HCT116 (cell line): ENCODE measurements at regions not wholly inside any gene's neighbourhood (a gene's known extent, or its start where the extent isn't known, plus 50 kb on each side); places are given as distances from the start of the nearest gene placed in this dataset.
A peak's percentile ranks its signal among the peaks of the same experiment; 100 is the strongest.

Experiments used
- ATAC-seq: fragments of 200-7000 bp; cut with Tn5 transposase; 2 replicates; pipeline ENCODE4 v1.9.1; 2020; ENCODE audit warnings: mild to moderate bottlenecking, moderate library complexity
- BruUV-seq: library from RNA; stranded (reverse); fragments of 400-500 nt; replicated peaks from 2 replicates; lab custom pipeline; 2021; lab: Mats Ljungman, UMichigan
- CTCF ChIA-PET: fragments of 300-600 bp; sonication (Branson Sonifier 250); formaldehyde crosslinking; loops from one replicate; lab custom pipeline; 2021; ENCODE audit warnings: antibody characterized with exemption; lab: Charles Lee
- POLR2A ChIA-PET: fragments of 300-600, 350-600 bp; sonication (Branson Sonifier 250); formaldehyde crosslinking; loops from one replicate; lab custom pipeline; 2021; ENCODE audit warnings: antibody characterized with exemption; lab: Charles Lee
- RAD21 ChIA-PET, 2 experiments: fragments of 300-600 bp; sonication (Branson Sonifier 250); formaldehyde crosslinking; loops; one replicate each; lab custom pipeline; 2023; ENCODE audit warnings: low total read pairs in 2 of 2; ENCODE audit not compliant: uncharacterized antibody in 2 of 2, unreplicated experiment in 2 of 2, low non-redundant PET in 1 of 2; lab: Charles Lee
- DNase-seq: peaks from one replicate; pipeline ENCODE4 v3.0.0-alpha.2; 2010; ENCODE audit warnings: low read depth, low spot score
- H2AFZ ChIP-seq: fragments of 200-600 bp; shearing (Covaris generic), sonication (generic); 2 replicates; pipeline ENCODE4 v1.6.1; 2017; ENCODE audit warnings: low read depth, mixed run types, mixed read lengths, antibody characterized with exemption, low read length; ENCODE audit not compliant: poor library complexity, severe bottlenecking
- H3K27ac ChIP-seq: 2 replicates; pipeline ENCODE4 v1.5.1; 2012; ENCODE audit warnings: low read depth, low read length
- H3K27me3 ChIP-seq: fragments of 200-600 bp; sonication (generic); 2 replicates; pipeline ENCODE4 v1.6.1; 2016; ENCODE audit warnings: mixed run types, low read length, mixed read lengths; ENCODE audit not compliant: insufficient read depth
- H3K36me3 ChIP-seq, 2 experiments: fragments of 200-500 bp in 1 of 2; fragments of 200-600 bp in 1 of 2; sonication (Bioruptor generic) in 1 of 2; sonication (generic) in 1 of 2; 2 replicates each; pipeline versions ENCODE4 v1.5.1 to v1.6.1; 2014 to 2016; ENCODE audit warnings: low read length in 2 of 2, inconsistent platforms in 1 of 2, mixed read lengths in 1 of 2, mixed run types in 1 of 2; ENCODE audit not compliant: insufficient read depth in 2 of 2, control insufficient read depth in 1 of 2
- H3K4me1 ChIP-seq, 2 experiments: fragments of 200-600 bp in 1 of 2; sonication (generic) in 1 of 2; 2 replicates each; pipeline versions ENCODE4 v1.5.1 to v1.6.1; 2012 to 2017; ENCODE audit warnings: low read length in 2 of 2, inconsistent platforms in 1 of 2, mild to moderate bottlenecking in 1 of 2, mixed read lengths in 1 of 2, mixed run types in 1 of 2, moderate library complexity in 1 of 2; ENCODE audit not compliant: insufficient read depth in 2 of 2, control insufficient read depth in 1 of 2
- H3K4me2 ChIP-seq: fragments of 200-600 bp; sonication (generic); 2 replicates; pipeline ENCODE4 v1.6.1; 2017; ENCODE audit warnings: mixed run types, low read length, mixed read lengths
- H3K4me3 ChIP-seq, 2 experiments: fragments of 200-600 bp in 1 of 2; sonication (generic) in 1 of 2; replicated peaks in 1 of 2; 2 replicates each; pipeline ENCODE4 v1.5.1; 2011 to 2016; ENCODE audit warnings: low read length in 2 of 2, control low read depth in 1 of 2, low read depth in 1 of 2, mild to moderate bottlenecking in 1 of 2, mixed read lengths in 1 of 2, mixed run types in 1 of 2
- H3K79me2 ChIP-seq: fragments of 200-600 bp; sonication (generic); 2 replicates; pipeline ENCODE4 v1.6.1; 2017; ENCODE audit warnings: mild to moderate bottlenecking, mixed run types, low read length, moderate library complexity, mixed read lengths; ENCODE audit not compliant: insufficient read depth
- H3K9ac ChIP-seq: fragments of 200-600 bp; sonication (generic); 2 replicates; pipeline ENCODE4 v1.6.1; 2016; ENCODE audit warnings: low read length, mixed read lengths
- H3K9me2 ChIP-seq: fragments of 200-600 bp; sonication (generic), shearing (Covaris generic); 2 replicates; pipeline ENCODE4 v1.6.1; 2017; ENCODE audit warnings: mixed run types, mild to moderate bottlenecking, moderate library complexity; ENCODE audit not compliant: insufficient read depth
- H3K9me3 ChIP-seq, 2 experiments: fragments of 200-500 bp in 1 of 2; fragments of 200-600 bp in 1 of 2; sonication (Bioruptor generic) in 1 of 2; sonication (generic) in 1 of 2; 2 replicates each; pipeline ENCODE4 v1.6.1; 2014 to 2017; ENCODE audit warnings: low read length in 2 of 2, mixed read lengths in 2 of 2, inconsistent platforms in 1 of 2, low read depth in 1 of 2, mild to moderate bottlenecking in 1 of 2, mixed run types in 1 of 2, moderate library complexity in 1 of 2; ENCODE audit not compliant: control insufficient read depth in 1 of 2, insufficient read depth in 1 of 2
- H4K20me1 ChIP-seq: fragments of 200-600 bp; sonication (generic), shearing (Covaris generic); 2 replicates; pipeline ENCODE4 v1.6.1; 2017; ENCODE audit warnings: mixed run types, mild to moderate bottlenecking, moderate library complexity; ENCODE audit not compliant: insufficient read depth
- CBX3 ChIP-seq: IDR thresholded peaks from 2 replicates; pipeline ENCODE4 v1.6.1; 2012; ENCODE audit warnings: low read depth
- EZH2phosphoT487 ChIP-seq: fragments of 200-600 bp; IDR thresholded peaks from 2 replicates; pipeline ENCODE4 v1.6.1; 2018; ENCODE audit warnings: antibody characterized with exemption, borderline replicate concordance
- SIN3A ChIP-seq: IDR thresholded peaks from 2 replicates; pipeline ENCODE4 v1.6.1; 2012; ENCODE audit warnings: low read depth
- SP1 ChIP-seq: IDR thresholded peaks from 2 replicates; pipeline ENCODE4 v1.6.1; 2012; ENCODE audit warnings: low read depth
- YY1 ChIP-seq: IDR thresholded peaks from 2 replicates; pipeline ENCODE4 v1.6.1; 2011; ENCODE audit warnings: low read length, low read depth, moderate library complexity, mild to moderate bottlenecking; ENCODE audit not compliant: insufficient replicate concordance; ENCODE audit errors: extremely low read depth
- ZFX ChIP-seq: fragments of 450-650 bp; IDR thresholded peaks from 2 replicates; pipeline ENCODE4 v1.6.1; 2017
- ZNF274 ChIP-seq: fragments of 200-500 bp; sonication (Bioruptor generic); IDR thresholded peaks from 2 replicates; pipeline ENCODE4 v1.6.1; 2014; ENCODE audit warnings: mild to moderate bottlenecking, low read depth, low read length, inconsistent platforms
- intact Hi-C: fragments of 100-400 bp; cut with micrococcal nuclease; formaldehyde crosslinking; loops from 2 replicates; pipeline ENCODE4 v1.10.0; 2022
- TF ChIP-seq, protein P1 (sequence below): IDR thresholded peaks from 2 replicates; pipeline ENCODE4 v1.6.1; 2012

DNA sequence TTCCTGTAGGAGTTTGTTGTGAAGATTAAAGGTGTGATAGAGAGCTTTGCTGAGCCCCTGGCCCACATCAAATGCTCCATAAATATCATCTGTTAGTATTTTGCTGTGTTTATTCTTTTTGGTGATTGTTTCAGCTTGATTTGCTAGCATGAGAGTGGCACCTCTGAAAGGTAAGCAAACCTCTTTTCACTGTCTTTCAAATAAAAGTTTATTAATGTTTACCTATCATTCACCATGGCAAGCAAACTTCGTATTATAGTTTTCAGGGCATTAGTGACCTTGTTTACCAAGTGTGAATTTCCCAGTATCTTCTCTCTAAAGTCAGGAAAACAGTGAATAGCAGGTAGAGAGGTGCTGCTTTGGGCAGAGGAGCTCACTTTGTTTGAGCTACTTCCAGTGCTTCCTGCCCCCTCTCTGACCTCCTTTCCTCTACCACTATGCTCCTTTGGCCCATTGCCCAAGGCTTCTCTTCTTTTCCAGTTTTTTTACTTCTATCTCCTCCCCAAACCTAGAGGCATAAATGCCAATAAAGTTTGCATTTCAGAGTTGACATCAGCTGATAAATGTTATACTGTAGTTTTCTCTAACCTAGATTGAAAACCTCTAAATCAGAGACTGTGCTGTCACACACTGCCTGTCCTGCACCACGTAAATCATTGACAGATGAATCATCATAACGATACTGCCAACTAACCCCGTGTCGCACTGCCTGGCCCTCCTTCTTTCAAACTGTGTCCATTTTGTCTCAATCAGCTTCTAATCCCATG, 569.0 kb downstream of the TUSC7 start:
- ChIA-PET RAD21 (interaction anchor here in 1 of 2 experiments (0.6 kb wide), 1 partner anchor 123 kb away, joined by 3 read pairs; no protein-coding TSS in a partner anchor), CTCF (no interaction called here), POLR2A (no interaction called here)
- ATAC-seq = peak; percentile 76
- DNase-seq = peak; percentile 8
- Histone ChIP-seq H3K4me3 (no peak overlapping the region), H3K27me3 (no peaks in the 10 kb centered on the region), H3K36me3 (no peaks in the 10 kb centered on the region), H3K27ac (no peak overlapping the region), H2AFZ (no peak overlapping the region), H3K4me1 (peaks cover 0 to 6% of the 10 kb centered on the region in 2 experiments; a peak in 1 of 4 replicates), H3K4me2 (peak overlapping the region; percentile 35), H3K9me3 (no peaks in the 10 kb centered on the region), H3K9ac (no peak overlapping the region), H4K20me1 (no peaks in the 10 kb centered on the region), H3K9me2 (no peaks in the 10 kb centered on the region), H3K79me2 (no peaks in the 10 kb centered on the region)
- intact Hi-C loops = no loop called here
- BruUV-seq = no TSS peak
- TF ChIP-seq SIN3A (no peak), YY1 (no peak)

DNA sequence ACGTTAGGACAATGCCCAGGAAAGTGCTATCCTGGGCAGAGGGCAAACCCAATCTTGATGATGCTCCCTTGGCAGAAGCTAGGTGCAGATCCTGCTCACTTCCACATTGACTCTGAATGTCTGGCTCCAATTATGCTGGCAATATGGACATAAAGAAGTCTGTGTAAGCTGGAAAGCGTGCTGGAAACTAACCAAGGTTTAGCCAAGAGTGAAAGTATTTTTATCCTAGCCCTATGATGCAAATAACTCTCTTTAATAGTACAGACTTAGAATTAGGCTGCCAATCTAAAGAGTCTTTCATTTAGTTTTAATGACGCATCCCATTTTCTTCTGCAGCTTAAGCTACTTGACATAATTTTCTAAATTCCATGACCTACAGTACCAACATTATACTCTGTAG, 571.8 kb downstream of the TUSC7 start:
- BruUV-seq = no TSS peak
- ChIA-PET CTCF (no interaction called here), RAD21 (no interaction called here)
- Histone ChIP-seq H3K79me2 (no peaks in the 10 kb centered on the region), H3K27ac (no peak overlapping the region), H3K4me1 (peaks cover 0 to 6% of the 10 kb centered on the region in 2 experiments; a peak in 1 of 4 replicates), H3K9me3 (no peaks in the 10 kb centered on the region), H3K36me3 (no peaks in the 10 kb centered on the region), H3K4me2 (no peak overlapping the region), H3K9me2 (no peaks in the 10 kb centered on the region)
- ATAC-seq = no peak
- intact Hi-C loops = no loop called here
- TF ChIP-seq CBX3 = no peak
- no peak for TF ChIP-seq ZFX
- TF ChIP-seq EZH2phosphoT487 = no peak
- no peak for TF ChIP-seq ZNF274
- TF ChIP-seq, protein P1, sequence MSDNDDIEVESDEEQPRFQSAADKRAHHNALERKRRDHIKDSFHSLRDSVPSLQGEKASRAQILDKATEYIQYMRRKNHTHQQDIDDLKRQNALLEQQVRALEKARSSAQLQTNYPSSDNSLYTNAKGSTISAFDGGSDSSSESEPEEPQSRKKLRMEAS = no peak
- TF ChIP-seq SP1 = no peak
- TF ChIP-seq, all 23 proteins: peak for 0
- no peak for DNase-seq
- no peak overlapping the region for H3K4me3 ChIP-seq
- no peaks in the 10 kb centered on the region for H4K20me1 ChIP-seq
- no peak overlapping the region for H3K9ac ChIP-seq
- no peak overlapping the region for H2AFZ ChIP-seq
- H3K27me3 ChIP-seq = no peaks in the 10 kb centered on the region
- POLR2A ChIA-PET = no interaction called here
